ENCODE measurements at regions not wholly inside any gene's neighbourhood (a gene's known extent, or its start where the extent isn't known, plus 50 kb on each side); places are given as distances from the start of the nearest gene placed in this dataset.
A peak's percentile ranks its signal among the peaks of the same experiment; 100 is the strongest.

- no peak overlapping the region for H3K4me3 ChIP-seq (ENCODE audit: low read depth, low read length)
Measured at GRCh38 chr1:73901738-73902137, 296.2 kb downstream of the LRRIQ3 start.

GRCh38 chr1:73899311-73899710 is 298.7 kb downstream of the LRRIQ3 start:
- DNase-seq = no peak
- H3K36me3 ChIP-seq (ENCODE audit: control insufficient read depth in 1 of 2, insufficient read depth in 2 of 2, low read length in 2 of 2) = no peaks in the 10 kb centered on the region
- H4K8ac ChIP-seq (ENCODE audit: low read depth, low read length) = no peak overlapping the region
- H3K9me3 ChIP-seq (ENCODE audit: insufficient read depth, low read depth, low read length) = no peaks in the 10 kb centered on the region
- H4K91ac ChIP-seq (ENCODE audit: low read depth, low read length) = no peak overlapping the region
- H3K27ac ChIP-seq (ENCODE audit: low read depth, low read length) = peak overlapping the region; percentile 67
- no peak overlapping the region for H3K14ac ChIP-seq (ENCODE audit: low read length)
- H3K79me1 ChIP-seq (ENCODE audit: low read length) = peaks cover 2% of the 10 kb centered on the region
- H2BK12ac ChIP-seq (ENCODE audit: low read length) = no peak overlapping the region
- no peaks in the 10 kb centered on the region for H3K27me3 ChIP-seq (ENCODE audit: insufficient read depth, low read length)
- WGBS (ENCODE audit: extremely low coverage, insufficient coverage, insufficient read length) = no CpG with 5 or more reads among the region's 3 CpGs
- H2AK5ac ChIP-seq (ENCODE audit: low read length) = no peak overlapping the region
- no peak overlapping the region for H4K12ac ChIP-seq (ENCODE audit: low read depth, low read length)
- H3K23ac ChIP-seq (ENCODE audit: low read length) = no peak overlapping the region
- H3K79me2 ChIP-seq (ENCODE audit: control insufficient read depth, insufficient read depth, low read length, poor library complexity) = no peaks in the 10 kb centered on the region
- H2AFZ ChIP-seq (ENCODE audit: insufficient read depth, low read length, poor library complexity) = no peak overlapping the region
- no peak overlapping the region for H3K18ac ChIP-seq (ENCODE audit: low read length)
- H3K4me1 ChIP-seq (ENCODE audit: control insufficient read depth in 1 of 2, insufficient read depth in 2 of 2, low read length in 2 of 2) = peaks cover 0 to 2% of the 10 kb centered on the region in 2 experiments
- H3K4me2 ChIP-seq (ENCODE audit: low read length) = no peak overlapping the region
- H2BK5ac ChIP-seq (ENCODE audit: low read depth, low read length, poor library complexity) = no peak overlapping the region
- no peak overlapping the region for H2BK120ac ChIP-seq (ENCODE audit: insufficient read depth, low read length, poor library complexity)
- H3K4ac ChIP-seq (ENCODE audit: low read depth, low read length) = no peak overlapping the region
- no peak overlapping the region for H3K9ac ChIP-seq (ENCODE audit: low read length)
- H3K4me3 ChIP-seq (ENCODE audit: low read depth, low read length) = no peak overlapping the region

More at GRCh38 chr1:73901738-73902137, 296.2 kb downstream of the LRRIQ3 start:
- H3K18ac ChIP-seq (ENCODE audit: low read length) = no peak overlapping the region
- no peak overlapping the region for H3K23ac ChIP-seq (ENCODE audit: low read length)
- H3K9me3 ChIP-seq (ENCODE audit: insufficient read depth, low read depth, low read length) = no peaks in the 10 kb centered on the region
- H3K4me1 ChIP-seq (ENCODE audit: control insufficient read depth in 1 of 2, insufficient read depth in 2 of 2, low read length in 2 of 2) = peaks cover 0 to 2% of the 10 kb centered on the region in 2 experiments
- no peak overlapping the region for H4K12ac ChIP-seq (ENCODE audit: low read depth, low read length)
- no peak overlapping the region for H2BK12ac ChIP-seq (ENCODE audit: low read length)
- no peak overlapping the region for H3K9ac ChIP-seq (ENCODE audit: low read length)
- H4K91ac ChIP-seq (ENCODE audit: low read depth, low read length) = no peak overlapping the region
- H3K36me3 ChIP-seq (ENCODE audit: control insufficient read depth in 1 of 2, insufficient read depth in 2 of 2, low read length in 2 of 2) = no peaks in the 10 kb centered on the region
- no peaks in the 10 kb centered on the region for H3K27me3 ChIP-seq (ENCODE audit: insufficient read depth, low read length)
- H3K14ac ChIP-seq (ENCODE audit: low read length) = no peak overlapping the region
- no peak overlapping the region for H3K4me2 ChIP-seq (ENCODE audit: low read length)
- DNase-seq = no peak
- H2BK5ac ChIP-seq (ENCODE audit: low read depth, low read length, poor library complexity) = no peak overlapping the region
- H3K27ac ChIP-seq (ENCODE audit: low read depth, low read length) = no peak overlapping the region
- H3K79me2 ChIP-seq (ENCODE audit: control insufficient read depth, insufficient read depth, low read length, poor library complexity) = no peaks in the 10 kb centered on the region
- no peak overlapping the region for H2AFZ ChIP-seq (ENCODE audit: insufficient read depth, low read length, poor library complexity)
- peaks cover 2% of the 10 kb centered on the region for H3K79me1 ChIP-seq (ENCODE audit: low read length)
- no peak overlapping the region for H2AK5ac ChIP-seq (ENCODE audit: low read length)
- no peak overlapping the region for H3K4ac ChIP-seq (ENCODE audit: low read depth, low read length)
- WGBS (ENCODE audit: extremely low coverage, insufficient coverage, insufficient read length) = no CpG with 5 or more reads among the region's 5 CpGs
- H2BK120ac ChIP-seq (ENCODE audit: insufficient read depth, low read length, poor library complexity) = no peak overlapping the region
- no peak overlapping the region for H4K8ac ChIP-seq (ENCODE audit: low read depth, low read length)

- no peaks in the 10 kb centered on the region for H3K79me2 ChIP-seq (ENCODE audit: control insufficient read depth, insufficient read depth, low read length, poor library complexity)
- H2BK120ac ChIP-seq (ENCODE audit: insufficient read depth, low read length, poor library complexity) = peak overlapping the region; percentile 43
- DNase-seq = no peak
- no peak overlapping the region for H4K91ac ChIP-seq (ENCODE audit: low read depth, low read length)
- no peak overlapping the region for H2AFZ ChIP-seq (ENCODE audit: insufficient read depth, low read length, poor library complexity)
- no peak overlapping the region for H4K8ac ChIP-seq (ENCODE audit: low read depth, low read length)
- no peak overlapping the region for H3K4me3 ChIP-seq (ENCODE audit: low read depth, low read length)
- no peak overlapping the region for H3K9ac ChIP-seq (ENCODE audit: low read length)
- no peak overlapping the region for H2AK5ac ChIP-seq (ENCODE audit: low read length)
- H3K18ac ChIP-seq (ENCODE audit: low read length) = no peak overlapping the region
- no peaks in the 10 kb centered on the region for H3K9me3 ChIP-seq (ENCODE audit: insufficient read depth, low read depth, low read length)
- no peaks in the 10 kb centered on the region for H3K27me3 ChIP-seq (ENCODE audit: insufficient read depth, low read length)
- peak overlapping the region; percentile 67 for H3K27ac ChIP-seq (ENCODE audit: low read depth, low read length)
- WGBS (ENCODE audit: extremely low coverage, insufficient coverage, insufficient read length) = 100% methylated on average over 1 of the region's 3 CpGs
- H3K79me1 ChIP-seq (ENCODE audit: low read length) = peaks cover 2% of the 10 kb centered on the region
- no peak overlapping the region for H3K23ac ChIP-seq (ENCODE audit: low read length)
- H2BK5ac ChIP-seq (ENCODE audit: low read depth, low read length, poor library complexity) = no peak overlapping the region
- no peak overlapping the region for H3K14ac ChIP-seq (ENCODE audit: low read length)
- H3K4me2 ChIP-seq (ENCODE audit: low read length) = no peak overlapping the region
- no peak overlapping the region for H4K12ac ChIP-seq (ENCODE audit: low read depth, low read length)
- H3K4me1 ChIP-seq (ENCODE audit: control insufficient read depth in 1 of 2, insufficient read depth in 2 of 2, low read length in 2 of 2) = peaks cover 0 to 2% of the 10 kb centered on the region in 2 experiments
- H2BK12ac ChIP-seq (ENCODE audit: low read length) = no peak overlapping the region
- no peaks in the 10 kb centered on the region for H3K36me3 ChIP-seq (ENCODE audit: control insufficient read depth in 1 of 2, insufficient read depth in 2 of 2, low read length in 2 of 2)
- H3K4ac ChIP-seq (ENCODE audit: low read depth, low read length) = no peak overlapping the region
Measured at GRCh38 chr1:73898540-73898939, 299.4 kb downstream of the LRRIQ3 start.

GRCh38 chr1:73887412-73887811 is 310.6 kb downstream of the LRRIQ3 start:
- no peak for DNase-seq
- no peak overlapping the region for H3K4me2 ChIP-seq (ENCODE audit: low read length)
- H2BK5ac ChIP-seq (ENCODE audit: low read depth, low read length, poor library complexity) = no peak overlapping the region
- H4K12ac ChIP-seq (ENCODE audit: low read depth, low read length) = no peak overlapping the region
- no peak overlapping the region for H3K14ac ChIP-seq (ENCODE audit: low read length)
- no peak overlapping the region for H2AK5ac ChIP-seq (ENCODE audit: low read length)
- no peak overlapping the region for H3K4me3 ChIP-seq (ENCODE audit: low read depth, low read length)
- no peak overlapping the region for H4K8ac ChIP-seq (ENCODE audit: low read depth, low read length)
- no peaks in the 10 kb centered on the region for H3K27me3 ChIP-seq (ENCODE audit: insufficient read depth, low read length)
- H2BK12ac ChIP-seq (ENCODE audit: low read length) = no peak overlapping the region
- H2AFZ ChIP-seq (ENCODE audit: insufficient read depth, low read length, poor library complexity) = no peak overlapping the region
- no peak overlapping the region for H4K91ac ChIP-seq (ENCODE audit: low read depth, low read length)
- no CpG with 5 or more reads among the region's 3 CpGs for WGBS (ENCODE audit: extremely low coverage, insufficient coverage, insufficient read length)
- no peaks in the 10 kb centered on the region for H3K79me2 ChIP-seq (ENCODE audit: control insufficient read depth, insufficient read depth, low read length, poor library complexity)
- H3K79me1 ChIP-seq (ENCODE audit: low read length) = no peaks in the 10 kb centered on the region
- no peaks in the 10 kb centered on the region for H3K9me3 ChIP-seq (ENCODE audit: insufficient read depth, low read depth, low read length)
- H3K27ac ChIP-seq (ENCODE audit: low read depth, low read length) = no peak overlapping the region
- H3K36me3 ChIP-seq (ENCODE audit: control insufficient read depth in 1 of 2, insufficient read depth in 2 of 2, low read length in 2 of 2) = no peaks in the 10 kb centered on the region
- H3K18ac ChIP-seq (ENCODE audit: low read length) = no peak overlapping the region
- no peak overlapping the region for H2BK120ac ChIP-seq (ENCODE audit: insufficient read depth, low read length, poor library complexity)
- H3K4me1 ChIP-seq (ENCODE audit: control insufficient read depth in 1 of 2, insufficient read depth in 2 of 2, low read length in 2 of 2) = no peaks in the 10 kb centered on the region
- H3K4ac ChIP-seq (ENCODE audit: low read depth, low read length) = no peak overlapping the region
- H3K9ac ChIP-seq (ENCODE audit: low read length) = no peak overlapping the region
- no peak overlapping the region for H3K23ac ChIP-seq (ENCODE audit: low read length)
